Adrenal gland (tissue), 9 donors: ENCODE measurements at regions not wholly inside any gene's neighbourhood (a gene's known extent, or its start where the extent isn't known, plus 50 kb on each side); places are given as distances from the start of the nearest gene placed in this dataset.

Experiments
- DNase-seq, 7 donors: peaks; one replicate each; pipeline ENCODE4 v3.0.0-alpha.2; 2019 to 2020
- H3K27ac ChIP-seq, 5 donors: fragments of 200-600 bp; sonication (generic) in 4 of 5; 1 replicate in 3 of 5; 2 replicates in 2 of 5; pipeline versions ENCODE4 v1.5.1 to v1.8.0; 2016 to 2020; ENCODE audit warnings: mild to moderate bottlenecking in 1 of 5
- H3K27me3 ChIP-seq: fragments of 200-600 bp; 2 replicates; pipeline ENCODE4 v1.8.0; 2021
- H3K36me3 ChIP-seq, 2 donors: fragments of 200-600 bp; replicated peaks in 1 of 2; 1 replicate in 1 of 2; 2 replicates in 1 of 2; pipeline versions ENCODE4 v1.5.1 to v1.8.0; 2018 to 2022
- H3K4me1 ChIP-seq, 2 donors: fragments of 200-600 bp; replicated peaks in 1 of 2; 1 replicate in 1 of 2; 2 replicates in 1 of 2; pipeline versions ENCODE4 v1.5.1 to v1.8.0; 2018 to 2021
- H3K4me3 ChIP-seq, 4 donors: fragments of 200-600 bp; sonication (generic) in 3 of 4; one replicate each; pipeline ENCODE4 v1.5.1; 2016 to 2018
- H3K9me3 ChIP-seq, 3 donors: fragments of 200-600 bp; sonication (generic) in 1 of 3; replicated peaks in 1 of 3; 1 replicate in 2 of 3; 2 replicates in 1 of 3; pipeline versions ENCODE4 v1.5.1 to v1.8.0; 2016 to 2021
- POLR2A ChIP-seq, 2 donors: fragments of 450-650 bp; IDR thresholded peaks; one replicate each; pipeline ENCODE4 v1.6.1; 2017; ENCODE audit warnings: antibody characterized with exemption in 2 of 2, mild to moderate bottlenecking in 2 of 2, moderate library complexity in 1 of 2
- WGBS, 4 donors: extraction: QIAGEN DNeasy Blood & Tissue Kit in 2 of 4; methylation state at CpG; one replicate each; pipeline versions ENCODE4 v1.1.5 to v1.1.7; 2013 to 2017; 5-methylcytosine and 5-hydroxymethylcytosine counted together
- intact Hi-C, 2 donors: fragments of 100-400 bp; cut with DNase I; formaldehyde crosslinking; loops; one replicate each; pipeline versions ENCODE4 v1.14.1 to v1.15.0; 2022 to 2023
- TF ChIP-seq, protein P1 (sequence below), 6 experiments: fragments of 450-650 bp in 4 of 6; fragments of 200-600 bp in 2 of 6; sonication (generic) in 1 of 6; IDR thresholded peaks; 1 replicate in 5 of 6; 2 replicates in 1 of 6; pipeline versions ENCODE4 v1.5.1 to v1.8.0; 2016 to 2021; ENCODE audit warnings: antibody characterized with exemption in 6 of 6, mild to moderate bottlenecking in 2 of 6, moderate library complexity in 1 of 6
- donor health status: healthy with polysubstance abuse.
- donor health status: Bipolar disorder and iron deficiency.
- donor health status: DM: yes; HTN: yes; CAD: no.
- donor health status: DM: no; HTN: no; CAD: no.
- donor health status: DM: no; HTN: no; CAD: no.

DNA sequence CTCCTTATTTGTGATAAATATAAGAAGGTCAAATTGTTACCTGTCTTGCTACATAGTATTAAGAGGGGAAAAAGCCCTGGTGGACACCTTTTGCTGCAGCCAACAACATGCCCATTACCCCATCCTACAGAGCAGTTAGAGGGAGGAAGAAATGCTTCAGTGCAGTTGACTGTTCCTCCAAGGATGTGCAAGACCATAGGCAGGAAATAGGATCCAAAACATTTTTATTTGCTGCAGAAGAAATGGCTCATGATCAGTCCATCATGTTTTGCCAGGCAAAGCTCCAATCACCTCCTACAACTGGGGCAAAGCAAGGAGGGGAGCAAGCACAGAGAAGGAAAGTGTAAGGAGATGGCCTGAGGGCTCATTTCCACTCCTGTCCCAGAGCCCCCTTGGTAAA is 399.1 kb upstream of the PIK3R1 start:
- Histone ChIP-seq H3K9me3 (no peaks in the 10 kb centered on the region), H3K27me3 (no peaks in the 10 kb centered on the region), H3K27ac (peak overlapping the region in 1 of 5 donors; percentile 81), H3K4me3 (no peak overlapping the region), H3K36me3 (no peaks in the 10 kb centered on the region), H3K4me1 (peaks cover 6 to 14% of the 10 kb centered on the region in 2 donors)
- intact Hi-C loops: no loop called here
- no peak for TF ChIP-seq POLR2A (IDR thresholded peaks at IDR 0.05)
- TF ChIP-seq, protein P1, sequence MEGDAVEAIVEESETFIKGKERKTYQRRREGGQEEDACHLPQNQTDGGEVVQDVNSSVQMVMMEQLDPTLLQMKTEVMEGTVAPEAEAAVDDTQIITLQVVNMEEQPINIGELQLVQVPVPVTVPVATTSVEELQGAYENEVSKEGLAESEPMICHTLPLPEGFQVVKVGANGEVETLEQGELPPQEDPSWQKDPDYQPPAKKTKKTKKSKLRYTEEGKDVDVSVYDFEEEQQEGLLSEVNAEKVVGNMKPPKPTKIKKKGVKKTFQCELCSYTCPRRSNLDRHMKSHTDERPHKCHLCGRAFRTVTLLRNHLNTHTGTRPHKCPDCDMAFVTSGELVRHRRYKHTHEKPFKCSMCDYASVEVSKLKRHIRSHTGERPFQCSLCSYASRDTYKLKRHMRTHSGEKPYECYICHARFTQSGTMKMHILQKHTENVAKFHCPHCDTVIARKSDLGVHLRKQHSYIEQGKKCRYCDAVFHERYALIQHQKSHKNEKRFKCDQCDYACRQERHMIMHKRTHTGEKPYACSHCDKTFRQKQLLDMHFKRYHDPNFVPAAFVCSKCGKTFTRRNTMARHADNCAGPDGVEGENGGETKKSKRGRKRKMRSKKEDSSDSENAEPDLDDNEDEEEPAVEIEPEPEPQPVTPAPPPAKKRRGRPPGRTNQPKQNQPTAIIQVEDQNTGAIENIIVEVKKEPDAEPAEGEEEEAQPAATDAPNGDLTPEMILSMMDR (IDR thresholded peaks at IDR 0.05): no peak
- DNase-seq: no peak

DNA sequence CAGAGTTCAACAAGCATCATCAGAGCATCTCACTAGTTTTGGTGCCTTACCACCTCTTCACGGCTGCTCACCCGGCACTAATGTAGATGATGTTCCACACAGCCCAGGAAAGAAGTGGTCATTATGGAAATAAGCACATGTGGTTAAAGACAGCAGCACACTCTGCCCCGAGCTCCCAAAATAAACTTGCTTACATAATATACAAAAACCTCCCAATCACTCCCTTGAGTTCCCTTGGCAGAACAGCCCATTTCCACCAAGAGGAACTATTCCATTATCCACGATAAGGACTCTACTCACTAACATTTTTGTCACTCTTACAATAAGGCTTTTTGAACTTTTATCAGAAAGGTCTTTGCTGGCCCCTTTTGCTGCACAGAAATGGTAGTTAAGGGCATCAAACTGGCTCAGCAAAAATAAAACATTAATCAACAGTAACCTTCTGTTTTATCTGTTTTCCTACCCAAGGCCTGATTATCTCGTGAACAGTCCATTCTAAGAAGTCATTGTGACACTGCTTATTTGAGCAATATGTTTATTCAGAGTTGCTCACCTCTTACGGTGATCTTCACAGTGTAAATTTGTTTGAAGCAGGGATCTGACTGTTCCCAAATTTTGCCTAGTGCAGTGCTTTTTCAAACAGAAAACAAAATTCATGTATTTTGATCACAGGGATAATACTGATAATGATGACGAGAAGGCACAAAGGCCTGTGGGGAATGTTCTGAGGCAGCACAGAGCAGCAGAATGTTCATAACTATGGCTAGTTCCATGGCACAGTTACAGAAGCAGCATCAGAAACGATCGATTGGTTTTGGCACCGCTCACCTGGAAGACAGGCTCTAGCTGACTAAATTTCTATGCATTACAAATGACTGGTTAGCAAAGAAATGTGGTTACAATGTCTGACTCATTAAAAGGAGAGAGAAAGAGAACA is 399.8 kb upstream of the PIK3R1 start:
- intact Hi-C loops: no loop called here
- Histone ChIP-seq H3K27ac (peak overlapping the region in 4 of 5 donors; percentile 33 to 81 (median 40)), H3K36me3 (no peaks in the 10 kb centered on the region), H3K4me1 (peaks cover 6 to 14% of the 10 kb centered on the region in 2 donors), H3K27me3 (no peaks in the 10 kb centered on the region), H3K9me3 (no peaks in the 10 kb centered on the region), H3K4me3 (no peak overlapping the region)
- TF ChIP-seq, protein P1 (IDR thresholded peaks at IDR 0.05): no peak
- TF ChIP-seq POLR2A (IDR thresholded peaks at IDR 0.05): no peak
- WGBS, 4 donors: 52 to 59% (median 55%) methylated on average over 10 of the region's 10 CpGs
- DNase-seq: peak in 6 of 7 donors; percentile 11 to 59 (median 28)

DNA sequence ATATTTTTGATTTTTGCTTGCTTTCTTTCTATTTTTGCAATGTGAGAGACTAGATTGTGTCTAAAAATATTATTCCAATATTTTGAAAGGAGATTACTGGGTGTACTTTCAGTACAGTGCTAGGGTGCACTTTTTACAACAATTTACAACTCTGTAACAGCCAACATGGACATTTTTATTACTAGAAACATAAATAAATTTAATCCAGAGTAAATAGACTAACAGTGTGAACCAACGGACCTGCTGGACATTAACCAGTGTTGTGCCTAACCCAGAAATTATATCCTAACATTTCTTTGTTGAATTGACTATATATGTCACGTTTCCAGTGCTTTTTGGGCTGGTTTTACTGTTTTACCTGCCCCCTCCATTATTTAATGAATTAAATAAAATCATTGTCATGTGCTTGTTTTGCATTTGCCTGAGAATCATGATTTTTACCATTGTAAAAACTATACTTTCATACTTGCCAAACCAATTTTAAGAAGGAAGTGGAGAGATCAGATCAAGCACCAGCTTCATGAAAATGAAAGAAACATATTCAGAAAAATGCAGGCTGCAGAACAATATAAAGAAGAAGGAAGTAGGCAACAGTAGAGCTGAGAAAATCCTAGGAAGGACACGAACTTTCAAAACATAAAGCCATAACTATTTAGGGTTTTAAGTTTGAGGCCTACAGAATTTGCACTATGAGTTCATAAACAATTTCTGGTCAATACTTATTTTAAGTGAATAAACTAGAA is 400.8 kb upstream of the PIK3R1 start:
- no peak for TF ChIP-seq POLR2A (IDR thresholded peaks at IDR 0.05)
- TF ChIP-seq, protein P1 (IDR thresholded peaks at IDR 0.05): no peak

DNA sequence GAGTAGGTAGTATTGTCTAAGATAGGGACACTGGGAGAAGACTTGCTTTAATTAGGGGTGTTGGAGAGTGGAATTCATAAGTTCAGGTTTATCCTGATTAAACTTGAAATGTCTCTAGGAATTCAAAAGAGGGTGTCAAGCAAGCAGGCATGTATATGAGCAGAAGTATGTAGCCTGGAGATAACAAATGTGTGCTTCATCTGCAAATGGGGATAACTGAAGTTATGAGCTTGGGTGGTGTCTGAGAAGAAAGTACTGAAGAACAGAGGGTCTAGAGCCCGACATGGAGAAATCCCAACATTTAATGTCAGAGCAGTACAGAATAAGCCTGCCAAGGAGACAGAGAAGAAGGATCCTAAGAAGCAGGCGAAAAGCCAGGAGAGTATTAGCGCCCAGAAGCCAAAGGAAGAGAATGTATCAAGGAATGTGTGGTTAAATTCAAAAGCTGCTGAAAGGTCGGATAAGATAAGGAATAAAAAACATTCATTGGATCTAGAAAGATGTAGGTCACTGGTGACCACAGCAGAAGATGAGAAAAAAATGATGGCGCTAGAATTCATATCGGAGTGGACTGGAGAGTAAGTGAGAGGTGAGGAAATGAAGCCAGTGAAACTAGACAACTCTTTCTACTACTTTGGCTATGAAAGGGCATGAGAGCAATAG is 401.5 kb upstream of the PIK3R1 start:
- no peaks in the 10 kb centered on the region for H3K9me3 ChIP-seq
- intact Hi-C loops: no loop called here
- no peak for DNase-seq
- H3K27ac ChIP-seq: peak overlapping the region in 2 of 5 donors; percentile 40 to 81
- no peaks in the 10 kb centered on the region for H3K36me3 ChIP-seq
- no peak overlapping the region for H3K4me3 ChIP-seq
- peaks cover 6 to 14% of the 10 kb centered on the region in 2 donors for H3K4me1 ChIP-seq
- H3K27me3 ChIP-seq: no peaks in the 10 kb centered on the region
- TF ChIP-seq, protein P1 (IDR thresholded peaks at IDR 0.05): no peak
- no peak for TF ChIP-seq POLR2A (IDR thresholded peaks at IDR 0.05)
- 67 to 79% (median 70%) methylated on average over 6 of the region's 6 CpGs for WGBS, 4 donors

More for the DNA sequence above, 400.8 kb upstream of the PIK3R1 start:
- no peak overlapping the region for H3K4me3 ChIP-seq
- no peaks in the 10 kb centered on the region for H3K9me3 ChIP-seq
- peak overlapping the region in 4 of 5 donors; percentile 33 to 81 (median 40) for H3K27ac ChIP-seq
- peaks cover 6 to 14% of the 10 kb centered on the region in 2 donors for H3K4me1 ChIP-seq
- DNase-seq: no peak
- H3K36me3 ChIP-seq: no peaks in the 10 kb centered on the region
- intact Hi-C loops: no loop called here
- WGBS, 4 donors: 49 to 57% (median 51%) methylated on average over 3 of the region's 3 CpGs
- H3K27me3 ChIP-seq: no peaks in the 10 kb centered on the region
